Fibroblast of villous mesenchyme (primary cell): ENCODE measurements at regions not wholly inside any gene's neighbourhood (a gene's known extent, or its start where the extent isn't known, plus 50 kb on each side); places are given as distances from the start of the nearest gene placed in this dataset.
"Not testable (repeated sequence)": the region's sequence is repeated elsewhere in the genome, so short reads cannot be mapped to it uniquely, and the experiment has no call there.

ENCODE experiments used
- DNase-seq: peaks from one replicate; pipeline ENCODE4 v3.0.0-alpha.2; 2010; ENCODE audit warnings: low read depth
- H3K4me3 ChIP-seq: 2 replicates; pipeline ENCODE4 v1.5.1; 2011; ENCODE audit warnings: low read depth, mild to moderate bottlenecking, low read length
- TF ChIP-seq, protein P1 (sequence below): IDR thresholded peaks from 2 replicates; pipeline ENCODE4 v1.5.1; 2012; ENCODE audit warnings: low read depth, mild to moderate bottlenecking, low read length; ENCODE audit not compliant: insufficient read depth

DNA sequence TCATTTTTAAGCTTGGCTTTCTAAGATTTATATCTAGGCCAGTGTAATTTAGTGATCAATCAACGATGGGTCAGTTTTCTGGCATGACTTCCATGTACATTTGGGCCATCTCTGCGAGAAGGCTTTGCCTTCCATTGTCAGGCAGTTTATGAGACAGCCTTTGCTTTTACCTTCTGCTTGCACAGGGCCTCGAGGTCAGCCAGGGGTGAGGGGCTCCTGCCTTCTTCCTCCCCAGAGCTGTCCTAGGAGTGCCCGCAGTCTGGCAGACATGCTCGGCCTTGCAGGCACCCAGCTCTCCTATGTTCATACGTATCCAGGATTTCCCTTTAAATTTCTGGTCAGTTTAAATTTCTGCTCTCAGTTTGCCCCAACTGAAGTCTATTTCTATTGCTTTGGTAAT lies 367.2 kb downstream of the SMOC2 start:
- TF ChIP-seq, protein P1, sequence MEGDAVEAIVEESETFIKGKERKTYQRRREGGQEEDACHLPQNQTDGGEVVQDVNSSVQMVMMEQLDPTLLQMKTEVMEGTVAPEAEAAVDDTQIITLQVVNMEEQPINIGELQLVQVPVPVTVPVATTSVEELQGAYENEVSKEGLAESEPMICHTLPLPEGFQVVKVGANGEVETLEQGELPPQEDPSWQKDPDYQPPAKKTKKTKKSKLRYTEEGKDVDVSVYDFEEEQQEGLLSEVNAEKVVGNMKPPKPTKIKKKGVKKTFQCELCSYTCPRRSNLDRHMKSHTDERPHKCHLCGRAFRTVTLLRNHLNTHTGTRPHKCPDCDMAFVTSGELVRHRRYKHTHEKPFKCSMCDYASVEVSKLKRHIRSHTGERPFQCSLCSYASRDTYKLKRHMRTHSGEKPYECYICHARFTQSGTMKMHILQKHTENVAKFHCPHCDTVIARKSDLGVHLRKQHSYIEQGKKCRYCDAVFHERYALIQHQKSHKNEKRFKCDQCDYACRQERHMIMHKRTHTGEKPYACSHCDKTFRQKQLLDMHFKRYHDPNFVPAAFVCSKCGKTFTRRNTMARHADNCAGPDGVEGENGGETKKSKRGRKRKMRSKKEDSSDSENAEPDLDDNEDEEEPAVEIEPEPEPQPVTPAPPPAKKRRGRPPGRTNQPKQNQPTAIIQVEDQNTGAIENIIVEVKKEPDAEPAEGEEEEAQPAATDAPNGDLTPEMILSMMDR = no peak
- no peak for DNase-seq
- H3K4me3 ChIP-seq = no peak overlapping the region

DNA sequence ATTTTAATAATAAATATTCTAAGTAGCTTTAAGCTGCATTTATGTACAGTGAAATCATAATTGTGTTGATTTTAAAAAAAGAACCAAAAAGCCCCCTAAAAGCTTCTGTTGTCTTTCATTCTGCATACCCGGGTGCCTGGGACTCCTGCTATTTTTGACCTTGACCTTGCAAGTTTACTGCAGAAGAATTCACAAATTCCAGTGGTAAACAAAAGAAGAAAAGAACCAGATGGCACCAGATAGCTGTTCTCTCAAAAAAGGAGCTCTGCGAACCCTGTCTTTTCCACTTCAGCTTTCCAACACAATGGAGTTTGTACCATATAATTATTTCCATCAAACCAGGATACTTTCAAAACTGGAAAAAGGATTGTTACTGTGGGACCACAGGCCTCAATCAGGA lies 363.3 kb downstream of the SMOC2 start:
- no peak overlapping the region for H3K4me3 ChIP-seq
- DNase-seq = no peak
- TF ChIP-seq, protein P1 = no peak

DNA sequence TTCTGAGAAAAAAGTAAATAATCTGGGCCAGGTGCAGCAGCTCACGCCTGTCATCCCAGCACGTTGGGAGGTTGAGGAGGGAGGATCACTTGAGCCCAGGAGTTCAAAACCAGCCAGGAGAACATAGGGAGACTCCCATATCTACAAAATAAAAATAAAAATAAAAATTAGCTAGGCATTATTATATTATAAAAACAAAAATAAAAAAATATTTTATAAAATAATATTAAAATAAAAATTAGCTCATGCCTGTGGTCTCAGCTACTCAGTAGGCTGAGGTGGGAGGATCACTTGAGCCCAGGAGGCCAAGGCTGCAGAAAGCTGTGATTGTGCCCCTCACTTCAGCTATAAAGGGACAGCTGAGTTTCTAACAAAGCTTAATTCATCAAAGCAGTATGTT lies 362.9 kb downstream of the SMOC2 start:
- no peak for DNase-seq
- H3K4me3 ChIP-seq = no peak overlapping the region
- TF ChIP-seq, protein P1 = no peak

DNA sequence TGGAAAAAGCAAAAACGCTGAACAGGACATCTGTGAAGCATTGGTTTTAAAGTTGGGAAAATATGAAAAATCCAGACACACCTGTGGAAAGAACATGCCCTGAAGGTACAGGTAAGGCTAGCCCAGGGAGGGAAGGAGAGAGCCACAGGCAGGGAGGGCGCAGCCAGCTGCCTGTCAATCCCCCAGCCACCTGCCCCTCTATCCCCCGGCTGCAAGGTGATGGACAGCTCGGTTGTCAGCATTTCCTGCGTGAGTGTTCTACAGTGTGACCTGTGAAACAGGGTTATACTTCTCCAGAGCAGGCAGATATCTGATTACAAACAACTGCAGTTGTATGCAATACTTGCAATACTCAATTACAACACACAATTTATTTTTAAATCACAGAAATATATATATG lies 358.1 kb downstream of the SMOC2 start:
- no peak for DNase-seq
- TF ChIP-seq, protein P1 = no peak

DNA sequence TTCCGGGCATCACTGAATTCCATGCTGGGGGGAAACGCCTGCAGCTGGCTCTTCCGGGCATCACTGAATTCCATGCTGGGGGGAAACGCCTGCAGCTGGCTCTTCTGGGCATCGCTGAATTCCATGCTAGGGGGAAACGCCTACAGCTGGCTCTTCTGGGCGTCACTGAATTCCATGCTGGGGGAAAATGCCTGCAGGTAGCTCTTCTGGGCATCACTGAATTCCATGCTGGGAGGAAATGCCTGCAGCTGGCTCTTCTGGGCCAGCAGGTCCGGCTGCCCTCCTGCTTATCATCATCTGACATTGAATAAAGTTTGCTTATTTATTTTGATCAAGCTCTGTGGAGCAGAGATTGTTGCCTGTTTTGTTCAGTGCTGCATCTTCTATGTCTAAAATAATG lies 355.1 kb downstream of the SMOC2 start:
- TF ChIP-seq, protein P1 = no peak
- no peak overlapping the region for H3K4me3 ChIP-seq
- DNase-seq = no peak

More for the DNA sequence above, 358.1 kb downstream of the SMOC2 start:
- H3K4me3 ChIP-seq = no peak overlapping the region

DNA sequence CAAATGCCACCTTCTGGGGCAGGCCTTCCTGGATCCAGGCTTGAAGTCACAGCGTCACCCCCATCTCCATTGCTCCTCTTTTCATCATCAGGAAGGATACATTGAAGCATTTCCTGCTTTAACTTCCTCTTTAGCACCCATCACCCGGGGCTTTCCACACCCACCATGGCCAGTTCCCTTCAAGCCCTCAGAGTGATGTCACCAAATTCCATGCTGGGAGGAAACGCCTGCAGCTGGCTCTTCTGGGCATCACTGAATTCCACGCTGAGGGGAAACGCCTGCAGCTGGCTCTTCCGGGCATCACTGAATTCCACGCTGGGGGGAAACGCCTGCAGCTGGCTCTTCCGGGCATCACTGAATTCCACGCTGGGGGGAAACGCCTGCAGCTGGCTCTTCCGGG lies 354.6 kb downstream of the SMOC2 start:
- not testable (repeated sequence) for DNase-seq, H3K4me3 ChIP-seq

DNA sequence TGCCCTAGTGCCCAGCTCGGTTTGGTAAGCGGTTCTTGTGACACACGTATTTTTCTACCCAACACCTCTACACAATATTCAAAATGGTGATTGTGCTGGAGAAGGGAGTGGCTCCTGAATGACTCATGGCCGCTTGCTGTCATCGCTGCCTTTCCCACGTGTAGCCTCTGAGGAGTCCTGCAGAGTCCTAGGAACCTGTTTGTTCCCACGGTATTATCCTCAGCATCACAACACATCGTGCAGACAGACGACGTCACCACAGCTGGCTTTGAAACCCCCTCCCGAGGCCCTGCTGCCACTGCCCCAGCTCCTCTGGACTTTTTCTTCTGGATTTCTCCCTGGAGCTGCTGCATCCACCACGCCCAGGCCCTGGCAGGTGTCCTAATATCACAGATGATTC lies 353.5 kb downstream of the SMOC2 start:
- DNase-seq = no peak
- TF ChIP-seq, protein P1 = no peak
- no peak overlapping the region for H3K4me3 ChIP-seq
